Ammon's horn (tissue), 1 donor: ENCODE measurements at regions not wholly inside any gene's neighbourhood (a gene's known extent, or its start where the extent isn't known, plus 50 kb on each side); places are given as distances from the start of the nearest gene placed in this dataset.

Experiments
- DNase-seq: peaks from one replicate; pipeline ENCODE4 v3.0.0-alpha.2; 2016; ENCODE audit warnings: low spot score

DNA sequence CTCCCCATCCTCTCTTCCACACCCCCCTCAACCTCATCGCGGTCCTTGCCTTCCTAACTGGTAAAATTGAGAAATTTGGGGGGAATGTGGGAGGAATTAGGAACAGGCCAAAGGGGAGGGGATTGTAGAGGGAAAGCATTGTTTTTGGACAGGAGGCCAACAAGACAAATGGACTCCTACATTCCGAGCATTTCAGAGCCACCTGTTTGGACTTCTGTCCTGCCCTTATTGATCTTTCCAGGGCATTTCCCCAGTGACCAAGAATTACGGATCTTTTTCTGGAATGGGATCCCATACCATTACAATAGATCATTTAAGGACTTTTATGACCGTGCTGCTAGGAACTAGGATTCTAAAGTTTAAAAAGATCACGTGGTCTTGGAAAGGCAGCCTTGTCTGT is 221.3 kb upstream of the ASIC2 start:
- no peak for DNase-seq

DNA sequence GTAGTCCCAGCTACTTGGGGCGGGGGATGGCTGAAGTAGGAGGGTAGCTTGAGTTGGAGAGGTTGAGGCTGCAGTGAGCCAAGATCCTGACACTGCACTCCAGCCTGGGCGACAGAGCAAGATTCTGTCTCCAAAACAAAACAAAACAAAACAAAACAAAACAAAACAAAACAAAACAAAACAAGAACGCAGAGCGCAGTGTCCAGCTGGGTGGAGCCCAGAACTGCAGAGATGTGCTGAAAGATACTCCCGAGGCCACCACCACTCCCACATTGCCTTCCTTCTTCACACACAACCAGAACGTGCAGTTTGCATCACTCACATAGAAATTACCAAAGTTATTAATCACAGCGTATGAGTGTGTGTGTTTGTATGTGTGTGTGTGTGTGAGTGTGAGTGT is 222.9 kb upstream of the ASIC2 start:
- DNase-seq: no peak

DNA sequence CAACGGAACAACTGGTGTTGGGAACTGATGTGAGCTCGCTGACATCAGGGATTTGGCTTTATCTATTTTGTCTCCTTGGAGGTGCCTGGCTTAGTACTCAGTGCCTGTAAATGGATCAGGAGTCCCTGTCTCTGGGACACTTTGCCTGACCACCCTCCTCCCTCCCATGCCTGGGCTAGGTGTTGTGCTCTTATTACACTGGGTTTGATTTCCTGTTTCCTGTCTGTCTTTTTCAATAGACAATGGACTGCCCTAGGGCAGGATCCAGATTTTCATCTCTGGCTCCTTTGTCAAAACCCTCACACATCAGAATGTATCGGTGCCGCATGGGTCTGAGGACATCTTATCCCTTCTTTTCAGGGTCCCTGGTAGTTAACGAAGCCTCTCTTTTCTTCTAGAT is 223.6 kb upstream of the ASIC2 start:
- DNase-seq: no peak

- no peak for DNase-seq
Observed at GRCh38 chr17:33517746-33518145, 224.7 kb upstream of the ASIC2 start.

GRCh38 chr17:33519692-33520091 is 226.6 kb upstream of the ASIC2 start:
- DNase-seq: no peak

DNA sequence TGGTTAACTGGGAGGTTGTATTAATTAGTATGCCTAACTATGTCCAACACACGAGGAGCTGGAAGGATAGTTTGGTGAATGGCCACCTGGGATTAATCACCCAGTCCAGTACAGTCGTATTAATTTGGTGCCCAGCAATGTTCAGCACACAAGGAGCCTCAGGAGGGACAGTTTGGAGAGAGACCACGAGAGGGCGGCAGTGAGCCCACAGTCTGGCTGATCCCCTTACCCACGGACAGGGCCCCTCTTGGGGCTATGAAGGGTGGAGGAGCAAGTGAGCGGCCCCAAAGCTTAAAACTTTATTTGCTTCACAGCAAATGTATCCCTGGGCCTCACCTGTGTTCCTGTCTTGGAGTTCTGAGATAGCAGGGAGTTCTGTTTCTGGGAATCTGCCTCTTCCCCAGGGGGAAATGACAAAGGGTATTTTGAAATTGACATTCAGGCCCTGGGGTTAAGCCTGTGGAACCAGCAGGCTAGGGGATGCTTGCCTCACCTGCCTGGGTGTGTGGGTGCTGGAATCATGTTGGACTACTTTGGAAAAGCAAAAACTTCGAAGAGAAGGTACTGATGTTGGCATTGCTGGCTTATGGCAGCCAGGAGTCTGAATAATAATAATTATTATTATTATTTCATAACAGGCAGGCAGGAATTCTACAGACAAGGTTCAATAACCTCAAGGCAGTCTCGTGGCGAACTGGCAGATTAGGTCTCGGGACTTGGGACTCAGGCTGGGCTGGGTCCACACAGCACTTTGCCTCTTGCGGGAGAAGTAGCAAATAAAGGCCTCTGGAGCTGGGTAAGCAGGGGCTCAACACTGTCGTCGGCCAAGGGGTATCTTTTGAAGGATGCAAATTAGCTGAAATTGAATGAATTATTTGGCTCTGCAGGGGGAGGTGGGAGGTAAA is 227.6 kb upstream of the ASIC2 start:
- peak; percentile 36 for DNase-seq

GRCh38 chr17:33521784-33522183 is 228.7 kb upstream of the ASIC2 start:
- no peak for DNase-seq

GRCh38 chr17:33522623-33523022 is 229.5 kb upstream of the ASIC2 start:
- DNase-seq: no peak

- DNase-seq: peak; percentile 64
Observed at GRCh38 chr17:33523577-33523981, 230.5 kb upstream of the ASIC2 start.

GRCh38 chr17:33525186-33525585 is 232.1 kb upstream of the ASIC2 start:
- no peak for DNase-seq

DNA sequence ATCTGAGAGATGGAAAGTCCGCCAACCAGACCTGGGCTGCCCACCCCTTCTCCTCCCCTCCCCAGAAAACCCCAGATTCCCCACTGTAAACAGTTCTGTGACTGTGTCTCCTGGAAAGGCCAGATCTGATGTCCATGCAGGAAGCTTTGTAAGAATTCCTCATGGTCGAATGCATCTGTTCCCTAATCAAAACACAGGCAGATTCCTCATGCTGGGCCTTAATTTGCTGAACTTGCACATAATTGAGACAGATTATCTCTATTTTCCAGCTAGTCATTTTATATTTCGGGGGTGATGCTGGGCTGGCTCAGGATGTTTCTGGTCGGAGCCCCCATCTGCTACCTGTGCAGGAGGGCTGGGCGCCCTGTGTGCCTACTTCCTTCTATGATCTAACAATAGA is 233.6 kb upstream of the ASIC2 start:
- no peak for DNase-seq

GRCh38 chr17:33527290-33527689 is 234.2 kb upstream of the ASIC2 start:
- DNase-seq: no peak

- no peak for DNase-seq
Observed at GRCh38 chr17:33528846-33529245, 235.8 kb upstream of the ASIC2 start.

GRCh38 chr17:33529816-33530215 is 236.7 kb upstream of the ASIC2 start:
- no peak for DNase-seq

DNA sequence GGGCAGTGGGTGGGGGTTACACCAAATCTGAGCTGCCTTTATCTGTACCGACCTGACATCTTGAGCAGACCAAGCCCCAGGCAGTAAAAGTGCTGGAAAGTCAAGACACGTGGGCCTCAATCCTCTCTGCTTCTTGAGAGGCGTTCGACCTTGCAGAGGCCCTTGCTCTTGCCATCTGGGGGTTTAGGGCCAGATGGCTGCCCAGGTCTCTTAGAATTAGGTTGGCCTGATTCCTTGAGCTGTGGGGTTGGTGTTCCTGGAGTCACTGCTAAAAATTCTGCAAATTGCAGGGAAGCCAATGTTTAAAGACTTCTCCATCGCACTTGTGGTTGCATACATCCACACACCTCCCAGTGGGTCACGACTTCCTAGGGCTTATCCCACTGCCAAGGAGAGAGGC is 238.2 kb upstream of the ASIC2 start:
- DNase-seq: no peak

GRCh38 chr17:33534087-33534486 is 241.0 kb upstream of the ASIC2 start:
- DNase-seq: no peak

DNA sequence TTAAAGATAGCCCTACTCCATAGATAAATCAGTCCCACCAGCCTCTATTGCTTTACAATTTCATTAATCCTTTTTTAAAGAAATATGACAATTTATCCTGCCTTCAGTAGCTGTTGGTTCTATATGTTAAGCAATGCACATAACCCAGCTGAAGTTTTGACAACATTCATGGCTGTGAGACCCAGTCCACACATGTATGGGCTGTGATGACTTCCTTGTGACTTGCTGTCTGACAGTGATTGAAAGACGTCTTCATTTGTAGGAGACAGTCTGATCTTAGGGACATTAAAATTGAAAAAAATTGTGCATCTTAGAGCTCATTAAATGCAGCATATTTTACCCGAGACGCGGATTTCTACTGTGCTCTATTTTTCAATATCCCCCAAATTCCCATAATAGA is 252.0 kb upstream of the ASIC2 start:
- no peak for DNase-seq

GRCh38 chr17:33550261-33550660 is 257.2 kb upstream of the ASIC2 start:
- DNase-seq: no peak

- DNase-seq: no peak
Observed at GRCh38 chr17:33551075-33551474, 258.0 kb upstream of the ASIC2 start.

GRCh38 chr17:33551911-33552310 is 258.8 kb upstream of the ASIC2 start:
- DNase-seq: no peak

DNA sequence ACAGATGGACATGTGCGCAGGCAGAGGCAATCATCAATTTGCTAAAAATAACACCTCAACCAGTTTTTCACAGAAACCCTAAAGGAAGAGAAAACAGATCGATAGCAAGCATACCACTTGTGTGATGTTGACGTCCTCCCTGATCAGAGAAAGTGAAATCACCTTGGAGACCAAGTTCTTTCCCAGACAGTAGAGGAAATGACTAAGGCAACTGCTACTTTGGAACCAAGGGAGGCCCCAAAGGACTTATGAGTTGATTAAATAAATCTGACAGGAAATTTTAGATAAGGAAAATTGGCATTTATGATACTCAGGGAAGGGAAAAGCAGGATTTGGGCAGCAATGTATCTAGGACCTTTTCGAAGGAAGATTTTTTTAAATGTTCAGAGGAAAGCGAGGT is 267.1 kb upstream of the ASIC2 start:
- DNase-seq: no peak

DNA sequence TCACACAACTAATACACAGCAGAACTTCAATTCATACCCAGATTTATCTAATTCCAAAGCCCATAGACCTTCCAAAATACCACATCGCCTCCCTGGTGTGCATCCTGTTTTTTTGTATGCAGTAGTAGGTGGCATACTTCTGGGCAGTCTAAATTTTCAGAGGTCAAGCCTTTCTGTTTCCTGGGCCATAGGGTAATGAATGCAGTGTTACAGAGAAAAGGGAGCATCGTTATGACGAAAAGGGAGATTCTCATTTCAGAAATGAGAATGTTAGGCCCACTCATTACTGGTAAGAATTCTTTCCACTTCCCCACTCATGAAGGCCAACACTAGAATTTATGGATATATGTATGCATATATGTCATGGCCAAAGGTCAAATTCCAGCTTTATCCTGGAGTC is 267.8 kb upstream of the ASIC2 start:
- no peak for DNase-seq

DNA sequence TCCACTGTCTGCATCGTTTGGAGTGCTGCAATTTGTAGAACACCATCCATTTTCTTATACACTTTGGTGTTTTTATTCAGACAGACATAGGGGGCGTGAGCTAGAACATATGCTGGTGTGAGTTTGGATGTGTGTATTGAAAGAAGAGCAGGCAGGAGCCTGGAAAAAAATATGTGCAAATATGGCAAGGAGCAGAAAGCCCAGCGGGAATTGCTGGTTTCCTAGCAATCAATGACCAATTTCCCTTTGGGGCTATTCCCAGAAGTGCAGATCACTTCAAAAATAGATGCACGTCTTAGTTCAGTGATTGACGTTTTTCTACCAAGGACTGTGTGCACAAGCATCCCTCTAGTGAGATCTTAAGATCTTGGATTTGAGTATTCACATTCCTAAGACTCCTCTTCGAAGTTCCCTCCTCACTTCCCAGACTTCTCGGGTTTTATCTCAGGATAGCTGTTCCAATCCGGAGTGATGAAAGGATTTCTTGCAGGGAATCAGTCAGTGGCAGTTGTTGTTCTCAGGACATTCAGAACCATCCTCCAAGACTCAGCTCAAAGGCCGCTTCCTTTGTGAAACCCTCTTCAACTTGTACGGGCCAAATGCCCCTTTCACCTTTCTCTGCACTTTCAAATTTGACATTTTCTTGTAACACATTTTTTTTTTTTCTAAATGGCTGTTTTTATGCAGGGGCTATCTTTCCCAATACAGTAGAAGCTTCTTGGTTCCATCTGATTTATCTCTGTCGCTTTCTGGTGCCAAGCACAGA is 268.7 kb upstream of the ASIC2 start:
- no peak for DNase-seq
